ENCODE measurements at regions not wholly inside any gene's neighbourhood (a gene's known extent, or its start where the extent isn't known, plus 50 kb on each side); places are given as distances from the start of the nearest gene placed in this dataset.
"Not testable (repeated sequence)": the region's sequence is repeated elsewhere in the genome, so short reads cannot be mapped to it uniquely, and the experiment has no call there.

GRCh38 chr18:77329651-77330050 lies 80.0 kb downstream of the GALR1 start:
- DNase-seq: no peak

DNA sequence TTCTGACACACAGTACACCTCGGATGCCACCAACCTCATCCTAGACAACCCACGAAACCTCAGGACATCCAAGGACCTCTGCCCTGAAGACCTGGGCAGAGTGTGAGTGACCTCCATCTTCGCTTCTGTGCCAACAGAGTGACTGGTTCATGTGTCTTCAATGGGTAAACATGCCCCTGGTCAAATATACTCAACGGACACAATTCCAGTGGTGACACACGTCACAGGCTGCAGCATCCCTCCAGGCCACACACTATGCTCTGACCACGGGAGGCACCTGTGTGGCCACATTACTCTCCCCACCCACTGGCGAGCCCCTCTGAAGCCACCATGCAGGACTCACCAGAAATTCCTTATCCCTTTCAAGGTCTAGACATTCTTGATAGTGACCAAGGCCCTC lies 85.2 kb downstream of the GALR1 start:
- DNase-seq: no peak

DNA sequence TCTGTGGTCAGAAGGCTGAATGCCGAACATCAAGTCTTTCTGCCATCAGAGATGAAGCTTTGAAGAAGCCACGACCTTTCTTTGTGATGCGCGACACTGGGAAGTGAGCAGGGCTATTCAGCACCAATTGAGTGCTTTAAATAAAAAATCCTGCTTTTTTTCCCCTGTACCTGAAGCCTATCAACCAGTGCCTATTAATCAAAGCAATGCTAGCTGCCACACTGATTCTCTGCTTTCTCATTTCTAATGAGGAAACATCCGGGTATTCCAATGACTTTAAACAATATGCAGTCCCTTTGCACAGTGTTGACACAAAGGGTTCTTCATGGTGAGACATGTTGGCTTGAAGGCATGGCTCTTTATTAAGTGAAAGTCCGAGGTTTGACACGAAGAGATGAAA lies 88.0 kb downstream of the GALR1 start:
- no peak for DNase-seq

DNA sequence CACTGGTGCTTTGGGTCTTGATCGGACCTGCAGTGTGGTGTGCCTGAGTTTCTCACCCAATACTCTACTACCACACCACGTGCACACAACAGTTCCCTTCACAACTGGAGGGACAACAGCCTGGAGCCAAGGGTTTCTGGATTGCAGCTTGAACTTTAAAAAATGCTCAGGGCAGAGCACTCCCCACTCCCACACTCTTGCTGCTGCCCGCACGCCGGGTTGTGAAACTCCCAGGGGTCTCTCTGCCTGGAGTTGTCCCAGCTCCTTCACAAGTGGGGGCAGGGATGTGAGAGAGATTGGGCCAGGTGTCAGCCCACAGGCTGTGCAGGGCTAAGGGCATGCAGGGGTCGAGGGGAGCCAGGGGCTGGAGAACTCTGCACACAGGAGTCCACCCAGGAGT lies 89.4 kb downstream of the GALR1 start:
- no peak for DNase-seq

DNA sequence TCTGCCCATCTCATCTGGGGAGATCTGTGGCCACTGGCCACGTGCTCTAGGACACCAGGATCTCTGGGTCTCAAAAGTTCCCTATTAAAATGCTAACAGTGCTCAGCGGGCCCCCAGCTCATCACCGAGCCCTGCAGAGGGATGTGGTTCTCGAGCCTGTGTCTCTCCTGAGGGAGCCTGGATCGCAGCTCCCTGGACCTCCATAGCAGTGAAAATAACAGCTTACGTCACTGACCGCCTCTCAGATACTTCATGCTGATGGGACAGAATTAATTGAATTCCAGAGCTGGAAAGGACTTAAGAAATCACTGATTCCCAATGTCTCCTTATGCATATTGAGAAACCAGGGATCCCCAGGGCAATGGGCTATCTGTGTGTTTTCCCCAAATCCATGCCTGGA lies 90.0 kb downstream of the GALR1 start:
- DNase-seq: no peak

GRCh38 chr18:77340815-77341214 lies 91.2 kb downstream of the GALR1 start:
- no peak for DNase-seq

- DNase-seq: no peak
These were observed 92.1 kb downstream of the GALR1 start for GRCh38 chr18:77341527-77342325.

GRCh38 chr18:77342736-77343135 lies 93.1 kb downstream of the GALR1 start:
- DNase-seq: no peak

- DNase-seq: no peak
These were observed 94.3 kb downstream of the GALR1 start for GRCh38 chr18:77343846-77344510.

DNA sequence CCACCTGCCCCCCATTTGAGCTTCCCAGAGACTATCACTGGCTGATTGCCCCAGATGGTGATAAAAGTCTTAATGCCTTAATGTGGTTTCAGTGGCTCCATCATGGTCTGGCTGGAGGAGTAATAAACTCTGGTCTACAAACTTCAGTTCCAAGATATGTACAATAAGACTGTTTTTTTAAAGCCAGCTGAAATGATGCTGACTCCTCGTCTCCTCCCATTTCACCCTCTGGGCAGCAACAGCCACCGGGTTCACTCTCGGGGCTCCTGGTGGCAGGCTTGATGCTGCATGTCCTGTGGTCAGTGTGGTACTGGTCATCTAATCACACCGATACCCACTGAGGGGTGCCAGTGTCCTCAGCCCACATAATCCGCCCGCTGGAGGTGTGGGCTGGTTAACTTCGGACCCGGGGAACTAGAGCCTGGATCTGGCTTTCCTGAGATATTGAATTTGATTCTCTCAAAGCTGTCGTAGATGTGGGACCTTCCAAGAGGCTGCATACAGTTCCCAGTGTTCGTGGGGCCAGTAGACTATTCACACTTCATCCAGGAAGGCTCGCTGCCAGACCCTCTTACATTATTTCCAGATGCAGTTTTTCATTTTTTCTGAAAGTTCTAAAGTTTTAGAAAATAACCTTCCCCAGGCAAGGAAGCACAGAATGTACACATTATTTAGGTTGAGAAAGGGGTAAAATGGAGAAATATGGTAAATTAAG lies 95.3 kb downstream of the GALR1 start:
- DNase-seq: no peak

DNA sequence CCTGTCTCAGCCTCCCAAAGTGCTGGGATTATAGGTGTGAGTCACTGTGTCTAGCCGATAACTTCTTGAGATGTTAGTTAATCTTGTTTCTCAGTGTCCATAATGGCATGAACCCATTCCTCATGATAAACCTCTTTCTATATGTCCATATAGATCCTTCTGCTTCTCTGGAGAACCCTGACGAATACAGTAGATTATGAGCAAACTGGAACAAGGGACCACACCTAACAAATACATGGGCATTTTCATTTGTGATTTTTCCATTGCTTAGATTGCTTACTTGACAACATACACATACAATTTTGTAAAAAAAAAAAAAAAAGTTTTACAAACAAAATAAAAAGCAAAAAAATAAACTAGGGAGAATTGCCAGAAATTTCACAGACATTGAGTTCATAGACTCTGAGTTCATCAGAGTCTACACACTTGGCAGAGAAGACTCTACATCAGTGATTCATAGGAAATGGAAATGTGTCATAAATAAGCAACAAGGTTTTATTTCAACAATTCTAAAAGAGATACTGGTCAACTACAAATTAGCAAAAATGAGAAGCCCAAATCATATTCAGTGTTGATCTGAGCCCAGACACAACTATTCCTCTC lies 96.7 kb downstream of the GALR1 start:
- no peak for DNase-seq

DNA sequence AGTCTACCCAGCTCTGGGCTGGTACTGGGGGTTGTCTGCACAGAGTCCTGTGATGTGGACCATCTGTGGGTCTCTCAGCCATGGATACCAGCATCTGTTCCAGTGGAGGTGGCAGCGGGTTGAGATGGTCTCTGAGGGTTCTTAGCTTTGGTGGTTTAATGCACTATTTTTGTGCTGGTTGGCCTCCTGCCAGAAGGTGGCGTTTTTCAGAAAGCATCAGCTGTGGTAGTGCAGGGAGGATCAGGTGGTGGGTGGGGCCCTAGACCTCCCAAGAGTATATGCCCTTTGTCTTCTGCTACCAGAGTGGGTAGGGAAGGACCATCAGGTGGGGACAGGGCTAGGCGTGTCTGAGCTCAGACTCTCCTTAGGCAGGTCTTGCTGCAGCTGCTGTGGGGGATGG lies 103.7 kb downstream of the GALR1 start:
- DNase-seq: not testable (repeated sequence)

DNA sequence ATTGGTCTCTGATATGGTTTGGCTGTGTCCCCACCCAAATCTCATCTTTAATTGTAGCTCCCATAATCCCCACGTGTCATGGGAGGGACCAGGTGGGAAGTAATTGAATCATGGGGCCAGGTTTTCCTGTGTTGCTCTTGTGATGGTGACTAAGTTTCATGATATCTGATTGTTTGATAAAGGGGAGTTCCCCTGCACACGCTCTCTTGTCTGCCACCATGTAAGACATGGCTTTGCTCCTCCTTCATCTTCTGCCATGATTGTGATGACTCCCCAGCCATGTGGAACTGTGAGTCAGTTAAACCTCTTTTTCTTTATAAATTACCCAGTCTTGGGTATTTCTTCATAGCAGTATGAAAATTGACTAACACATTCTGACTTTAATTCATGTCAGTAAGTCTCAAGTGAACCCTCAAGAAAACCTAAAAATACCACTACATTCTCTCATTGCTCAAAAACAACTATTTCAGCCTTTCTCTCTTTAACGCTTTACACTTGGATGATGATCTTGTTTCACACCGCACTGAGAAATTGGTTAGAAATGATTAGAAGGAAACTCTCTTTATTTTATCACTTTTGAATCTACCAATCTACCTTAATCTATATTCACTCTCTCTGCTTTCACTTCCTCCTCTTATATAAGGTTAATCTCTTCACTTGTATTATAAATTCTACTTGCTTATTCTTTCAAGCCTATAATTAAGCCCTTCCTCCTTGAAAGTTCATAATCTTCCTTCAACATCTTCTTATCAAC lies 110.1 kb downstream of the GALR1 start:
- DNase-seq: no peak

GRCh38 chr18:77360315-77361190 lies 110.9 kb downstream of the GALR1 start:
- DNase-seq: no peak

- no peak for DNase-seq
These were observed 111.7 kb downstream of the GALR1 start for GRCh38 chr18:77361382-77361781.

GRCh38 chr18:77365667-77366066 lies 116.0 kb downstream of the GALR1 start:
- no peak for DNase-seq

- no peak for DNase-seq
These were observed 116.5 kb downstream of the GALR1 start for GRCh38 chr18:77366067-77366719.

DNA sequence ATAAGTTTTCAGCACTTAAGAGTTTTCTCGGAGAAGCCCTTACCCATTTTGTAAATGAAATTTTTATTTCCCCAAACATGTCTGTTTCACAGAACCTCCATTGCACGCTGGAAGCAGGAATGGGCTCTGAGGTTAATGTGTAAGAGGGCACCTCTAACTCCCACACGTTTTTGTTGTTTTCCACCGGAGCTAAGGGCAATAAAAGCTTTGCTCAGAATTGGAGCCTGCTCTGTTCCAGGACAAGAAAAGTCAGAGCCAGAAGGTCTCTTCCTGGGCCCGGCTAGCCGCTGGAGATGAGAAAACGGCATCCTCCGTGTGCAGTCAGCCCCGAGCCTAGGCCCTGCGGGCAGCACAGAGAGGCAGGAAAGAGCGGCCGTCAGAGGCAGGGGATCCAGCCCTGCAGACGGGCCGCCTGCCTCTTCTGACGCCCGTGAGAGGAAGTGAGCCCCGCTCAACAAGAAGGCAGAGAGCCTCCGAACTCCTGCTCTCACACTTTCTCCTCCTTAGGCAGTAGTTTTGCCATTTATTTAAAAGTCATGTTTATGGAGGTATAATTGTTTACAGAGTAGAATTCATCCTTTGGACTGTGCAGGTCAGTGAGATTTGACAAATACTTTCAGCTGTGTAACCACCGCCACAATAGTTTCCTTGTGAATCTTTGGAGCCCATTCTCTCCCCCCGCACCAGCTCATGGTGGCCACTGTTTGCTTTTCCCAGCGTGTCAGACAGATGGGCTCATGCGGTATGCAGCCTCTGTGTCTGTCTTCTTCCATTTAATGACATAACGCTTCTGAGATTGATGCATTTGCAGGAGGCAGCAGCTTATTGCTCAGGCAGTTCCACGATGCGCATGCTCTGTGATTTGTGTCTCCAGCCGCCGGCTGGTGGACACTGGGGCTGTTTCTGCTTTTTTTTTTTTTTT lies 117.3 kb downstream of the GALR1 start:
- no peak for DNase-seq

DNA sequence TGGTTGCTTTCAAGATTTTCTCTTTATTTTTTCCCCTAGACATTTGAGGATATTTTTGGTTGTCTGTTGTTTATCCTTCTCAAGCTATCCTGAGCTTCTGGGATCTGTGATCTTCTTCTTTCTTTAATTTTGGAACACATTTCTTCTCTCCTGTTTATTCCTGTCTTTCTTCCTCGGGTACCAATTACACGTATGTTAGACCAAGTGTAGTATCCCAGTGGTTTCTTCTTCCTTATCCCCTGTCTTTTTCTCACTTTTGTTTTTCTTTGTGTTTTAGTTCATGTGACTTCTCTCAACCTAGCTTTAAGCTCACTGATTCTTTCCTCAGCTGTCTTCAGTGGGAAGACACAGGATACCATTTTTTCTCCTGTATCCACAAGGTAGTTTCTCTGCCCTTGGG lies 120.0 kb downstream of the GALR1 start:
- no peak for DNase-seq
